Vagina (tissue), 2 donors: ENCODE measurements at regions not wholly inside any gene's neighbourhood (a gene's known extent, or its start where the extent isn't known, plus 50 kb on each side); places are given as distances from the start of the nearest gene placed in this dataset.
A peak's percentile ranks its signal among the peaks of the same experiment; 100 is the strongest.

Experiments used
- DNase-seq, 2 donors: peaks; one replicate each; pipeline ENCODE4 v3.0.0-alpha.2; 2017; ENCODE audit errors: extremely low spot score in 2 of 2
- H3K27ac ChIP-seq: fragments of 200-600 bp; sonication (generic); one replicate; pipeline ENCODE4 v1.5.1; 2019
- H3K27me3 ChIP-seq: fragments of 200-600 bp; sonication (generic); one replicate; pipeline ENCODE4 v1.5.1; 2019
- H3K36me3 ChIP-seq, 2 donors: fragments of 200-600 bp; sonication (generic); one replicate each; pipeline ENCODE4 v1.5.1; 2017 to 2019
- H3K4me1 ChIP-seq: fragments of 200-600 bp; sonication (generic); one replicate; pipeline ENCODE4 v1.5.1; 2019
- H3K4me3 ChIP-seq, 2 donors: fragments of 200-600 bp; sonication (generic); 1 replicate in 1 of 2; 2 replicates in 1 of 2; pipeline ENCODE4 v1.5.1; 2016 to 2019
- H3K9me3 ChIP-seq: fragments of 200-600 bp; sonication (generic); one replicate; pipeline ENCODE4 v1.5.1; 2019
- CTCF ChIP-seq, 3 experiments: fragments of 450-650 bp in 2 of 3; fragments of 200-600 bp in 1 of 3; sonication (generic) in 1 of 3; IDR thresholded peaks; one replicate each; pipeline ENCODE4 v1.5.1; 2017 to 2019; ENCODE audit warnings: antibody characterized with exemption in 3 of 3, mild to moderate bottlenecking in 2 of 3, moderate library complexity in 2 of 3
- POLR2A ChIP-seq, 2 donors: fragments of 450-650 bp; IDR thresholded peaks; one replicate each; pipeline ENCODE4 v1.6.1; 2017; ENCODE audit warnings: antibody characterized with exemption in 2 of 2, mild to moderate bottlenecking in 2 of 2, moderate library complexity in 2 of 2
- POLR2AphosphoS5 ChIP-seq, 2 donors: sonication (generic); formaldehyde crosslinking; IDR thresholded peaks; one replicate each; pipeline ENCODE4 v1.9.0; 2017; ENCODE audit warnings: antibody characterized with exemption in 2 of 2, mild to moderate bottlenecking in 2 of 2, low read depth in 1 of 2; ENCODE audit not compliant: insufficient read depth in 1 of 2
- intact Hi-C: fragments of 100-400 bp; cut with DNase I; formaldehyde crosslinking; loops from one replicate; pipeline ENCODE4 v1.15.1; 2023

- DNase-seq, result no peak
- Histone ChIP-seq H3K4me1 (peaks cover 59% of the 10 kb centered on the region), H3K4me3 (no peak overlapping the region), H3K9me3 (no peaks in the 10 kb centered on the region), H3K27me3 (no peaks in the 10 kb centered on the region), H3K36me3 (peaks cover 0 to 19% of the 10 kb centered on the region in 2 donors), H3K27ac (peak overlapping the region; percentile 85)
- TF ChIP-seq CTCF (IDR thresholded peaks at IDR 0.05) (no peak), POLR2A (IDR thresholded peaks at IDR 0.05) (no peak)
- intact Hi-C loops, result no loop called here
These were observed 77.9 kb downstream of the RFLNA start for GRCh38 chr12:124372831-124373230.

- no peaks in the 10 kb centered on the region for H3K9me3 ChIP-seq
- no peak overlapping the region for H3K4me3 ChIP-seq
- peak overlapping the region; percentile 85 for H3K27ac ChIP-seq
- H3K36me3 ChIP-seq, result peaks cover 0 to 12% of the 10 kb centered on the region in 2 donors
- intact Hi-C loops, result no loop called here
- no peak for DNase-seq
- H3K4me1 ChIP-seq, result peaks cover 67% of the 10 kb centered on the region
- no peak for TF ChIP-seq CTCF (IDR thresholded peaks at IDR 0.05)
- TF ChIP-seq POLR2A (IDR thresholded peaks at IDR 0.05), result no peak
- TF ChIP-seq POLR2AphosphoS5 (IDR thresholded peaks at IDR 0.05; ENCODE audit: insufficient read depth in 1 of 2, low read depth in 1 of 2), result no peak
- no peaks in the 10 kb centered on the region for H3K27me3 ChIP-seq
These were observed 77.2 kb downstream of the RFLNA start for GRCh38 chr12:124371970-124372555.

- intact Hi-C loops, result no loop called here
- Histone ChIP-seq H3K4me3 (no peak overlapping the region), H3K9me3 (no peaks in the 10 kb centered on the region), H3K4me1 (peaks cover 64% of the 10 kb centered on the region), H3K36me3 (peaks cover 0 to 5% of the 10 kb centered on the region in 2 donors), H3K27me3 (no peaks in the 10 kb centered on the region), H3K27ac (peak overlapping the region; percentile 85)
- no peak for DNase-seq
- no peak for TF ChIP-seq CTCF (IDR thresholded peaks at IDR 0.05)
- TF ChIP-seq POLR2A (IDR thresholded peaks at IDR 0.05), result no peak
- TF ChIP-seq POLR2AphosphoS5 (IDR thresholded peaks at IDR 0.05; ENCODE audit: insufficient read depth in 1 of 2, low read depth in 1 of 2), result peak in 1 of 2 donors; percentile 24
These were observed 76.5 kb downstream of the RFLNA start for GRCh38 chr12:124371366-124371765.

- Histone ChIP-seq H3K4me1 (peaks cover 59% of the 10 kb centered on the region), H3K9me3 (no peaks in the 10 kb centered on the region), H3K27ac (peak overlapping the region; percentile 85), H3K4me3 (no peak overlapping the region), H3K36me3 (peaks cover 0 to 5% of the 10 kb centered on the region in 2 donors), H3K27me3 (no peaks in the 10 kb centered on the region)
- TF ChIP-seq POLR2A (IDR thresholded peaks at IDR 0.05) (no peak), POLR2AphosphoS5 (IDR thresholded peaks at IDR 0.05; ENCODE audit: insufficient read depth in 1 of 2, low read depth in 1 of 2) (no peak), CTCF (IDR thresholded peaks at IDR 0.05) (no peak)
- intact Hi-C loops, result no loop called here
- DNase-seq, result no peak
These were observed 76.0 kb downstream of the RFLNA start for GRCh38 chr12:124370851-124371250.

GRCh38 chr12:124370384-124370783 is 75.5 kb downstream of the RFLNA start:
- intact Hi-C loops, result no loop called here
- Histone ChIP-seq H3K9me3 (no peaks in the 10 kb centered on the region), H3K4me3 (no peak overlapping the region), H3K36me3 (peaks cover 0 to 5% of the 10 kb centered on the region in 2 donors), H3K27me3 (no peaks in the 10 kb centered on the region), H3K27ac (peak overlapping the region; percentile 85), H3K4me1 (peaks cover 64% of the 10 kb centered on the region)
- TF ChIP-seq POLR2AphosphoS5 (IDR thresholded peaks at IDR 0.05; ENCODE audit: insufficient read depth in 1 of 2, low read depth in 1 of 2) (no peak), CTCF (IDR thresholded peaks at IDR 0.05) (no peak), POLR2A (IDR thresholded peaks at IDR 0.05) (no peak)
- no peak for DNase-seq
